Sigmoid colon (tissue), 4 donors: ENCODE measurements at regions not wholly inside any gene's neighbourhood (a gene's known extent, or its start where the extent isn't known, plus 50 kb on each side); places are given as distances from the start of the nearest gene placed in this dataset.

ENCODE experiments used
- EP300 ChIP-seq, 4 donors: sonication (generic); formaldehyde crosslinking; IDR thresholded peaks; one replicate each; pipeline ENCODE4 v1.6.1; 2017; ENCODE audit warnings: antibody characterized with exemption in 4 of 4
- TF ChIP-seq, protein P1 (sequence below), 4 experiments: fragments of 450-650 bp in 3 of 4; fragments of 200-600 bp in 1 of 4; IDR thresholded peaks; one replicate each; pipeline ENCODE4 v1.5.1; 2016 to 2019; ENCODE audit warnings: antibody characterized with exemption in 4 of 4, mild to moderate bottlenecking in 3 of 4, moderate library complexity in 2 of 4

DNA sequence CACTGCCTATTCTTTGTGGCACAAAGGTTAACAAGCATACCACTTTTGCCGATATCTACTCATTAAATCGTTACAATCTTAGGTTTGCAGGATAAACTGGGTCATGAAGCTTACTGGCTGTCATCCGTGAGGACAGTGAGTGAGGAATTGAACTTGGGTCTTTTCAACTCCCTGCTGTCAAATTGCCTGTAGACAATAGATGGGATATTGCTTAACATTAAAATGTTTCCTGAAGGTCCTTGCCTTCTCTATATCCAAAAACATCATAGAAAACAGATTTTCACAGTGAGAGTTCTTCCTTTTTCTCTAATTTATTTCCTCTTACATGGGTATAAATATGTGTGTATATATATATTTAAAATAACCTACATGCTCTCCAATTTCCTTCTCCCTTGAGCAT lies 257.8 kb downstream of the LMO4 start:
- TF ChIP-seq, protein P1, sequence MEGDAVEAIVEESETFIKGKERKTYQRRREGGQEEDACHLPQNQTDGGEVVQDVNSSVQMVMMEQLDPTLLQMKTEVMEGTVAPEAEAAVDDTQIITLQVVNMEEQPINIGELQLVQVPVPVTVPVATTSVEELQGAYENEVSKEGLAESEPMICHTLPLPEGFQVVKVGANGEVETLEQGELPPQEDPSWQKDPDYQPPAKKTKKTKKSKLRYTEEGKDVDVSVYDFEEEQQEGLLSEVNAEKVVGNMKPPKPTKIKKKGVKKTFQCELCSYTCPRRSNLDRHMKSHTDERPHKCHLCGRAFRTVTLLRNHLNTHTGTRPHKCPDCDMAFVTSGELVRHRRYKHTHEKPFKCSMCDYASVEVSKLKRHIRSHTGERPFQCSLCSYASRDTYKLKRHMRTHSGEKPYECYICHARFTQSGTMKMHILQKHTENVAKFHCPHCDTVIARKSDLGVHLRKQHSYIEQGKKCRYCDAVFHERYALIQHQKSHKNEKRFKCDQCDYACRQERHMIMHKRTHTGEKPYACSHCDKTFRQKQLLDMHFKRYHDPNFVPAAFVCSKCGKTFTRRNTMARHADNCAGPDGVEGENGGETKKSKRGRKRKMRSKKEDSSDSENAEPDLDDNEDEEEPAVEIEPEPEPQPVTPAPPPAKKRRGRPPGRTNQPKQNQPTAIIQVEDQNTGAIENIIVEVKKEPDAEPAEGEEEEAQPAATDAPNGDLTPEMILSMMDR (IDR thresholded peaks at IDR 0.05) = no peak
- no peak for TF ChIP-seq EP300 (IDR thresholded peaks at IDR 0.05)
